ENCODE measurements at regions not wholly inside any gene's neighbourhood (a gene's known extent, or its start where the extent isn't known, plus 50 kb on each side); places are given as distances from the start of the nearest gene placed in this dataset.
"Not testable (repeated sequence)": the region's sequence is repeated elsewhere in the genome, so short reads cannot be mapped to it uniquely, and the experiment has no call there.

- TF ChIP-seq CTCF (conservative IDR thresholded peaks at IDR 0.05; ENCODE audit: low read depth in 2 of 2); EZH2 (IDR thresholded peaks at IDR 0.05; ENCODE audit: low read depth, unreplicated experiment); STAT1 (IDR thresholded peaks at IDR 0.05; ENCODE audit: unreplicated experiment); NANOG (IDR thresholded peaks at IDR 0.05; ENCODE audit: borderline replicate concordance); REST (IDR thresholded peaks at IDR 0.05; ENCODE audit: unreplicated experiment); EZH2phosphoT487 (IDR thresholded peaks at IDR 0.05; ENCODE audit: unreplicated experiment); POLR2AphosphoS5 (IDR thresholded peaks at IDR 0.05; ENCODE audit: low read depth); CREB1 (CRISPR knock-in tag; IDR thresholded peaks at IDR 0.05; ENCODE audit: low read depth); ZNF331 (CRISPR knock-in tag; IDR thresholded peaks at IDR 0.05; ENCODE audit: low read depth): not testable (repeated sequence)
Observed at GRCh38 chr10:84756653-84757052, 428.3 kb downstream of the CCSER2 start.

Measured in GM23338 (cell line).